B cell (primary cell): ENCODE measurements at regions not wholly inside any gene's neighbourhood (a gene's known extent, or its start where the extent isn't known, plus 50 kb on each side); places are given as distances from the start of the nearest gene placed in this dataset.

Experiments
- ATAC-seq: fragments of 200-7000 bp; cut with Tn5 transposase; one replicate; pipeline ENCODE4 v1.10.0; 2021; ENCODE audit warnings: low read depth, mild to moderate bottlenecking, moderate number of reproducible peaks, moderate library complexity
- CTCF ChIA-PET: fragments of 350-600 bp; sonication (Branson Sonifier 250); formaldehyde crosslinking; loops from one replicate; lab custom pipeline; 2021; ENCODE audit warnings: antibody characterized with exemption, inconsistent platforms; lab: Charles Lee
- POLR2A ChIA-PET: fragments of 350-600 bp; sonication (Branson Sonifier 250); formaldehyde crosslinking; loops from one replicate; lab custom pipeline; 2021; ENCODE audit warnings: antibody characterized with exemption; lab: Charles Lee
- DNase-seq: peaks from one replicate; pipeline ENCODE4 v3.0.0; 2013
- H2AFZ ChIP-seq: 2 replicates; pipeline ENCODE4 v1.6.1; 2012; ENCODE audit warnings: mild to moderate bottlenecking, low read depth, low read length; ENCODE audit not compliant: insufficient read depth, poor library complexity, severe bottlenecking
- H3K27ac ChIP-seq, 2 donors: 1 replicate in 1 of 2; 2 replicates in 1 of 2; pipeline ENCODE4 v1.5.1; 2012 to 2013; ENCODE audit warnings: low read length in 2 of 2, mild to moderate bottlenecking in 2 of 2, moderate library complexity in 1 of 2
- H3K27me3 ChIP-seq, 4 experiments: fragments of 200-600 bp in 1 of 4; sonication (generic) in 1 of 4; replicated peaks in 1 of 4; 1 replicate in 2 of 4; 2 replicates in 2 of 4; pipeline versions ENCODE4 v1.6.1 to v1.7.0; 2013 to 2016; ENCODE audit warnings: low read length in 3 of 4, mild to moderate bottlenecking in 2 of 4, mixed read lengths in 1 of 4, moderate library complexity in 1 of 4; ENCODE audit not compliant: insufficient read depth in 4 of 4, control insufficient read depth in 3 of 4; ENCODE audit errors: control extremely low read depth in 1 of 4
- H3K36me3 ChIP-seq, 2 experiments: replicated peaks in 1 of 2; 1 replicate in 1 of 2; 2 replicates in 1 of 2; pipeline versions ENCODE4 v1.6.1 to v1.7.1; 2013; ENCODE audit warnings: low read length in 1 of 2; ENCODE audit not compliant: insufficient read depth in 2 of 2, control insufficient read depth in 1 of 2; ENCODE audit errors: control extremely low read depth in 1 of 2, extremely low read depth in 1 of 2
- H3K4me1 ChIP-seq, 2 donors: fragments of 200-600 bp in 1 of 2; sonication (generic) in 1 of 2; 1 replicate in 1 of 2; 2 replicates in 1 of 2; pipeline versions ENCODE4 v1.5.1 to v1.6.1; 2013 to 2017; ENCODE audit warnings: low read length in 2 of 2; ENCODE audit not compliant: control insufficient read depth in 2 of 2, insufficient read depth in 2 of 2
- H3K4me2 ChIP-seq: replicated peaks from 2 replicates; pipeline ENCODE3; 2012; ENCODE audit warnings: mild to moderate bottlenecking, low read depth, low read length; ENCODE audit not compliant: poor library complexity, severe bottlenecking
- H3K4me3 ChIP-seq, 5 experiments: fragments of 200-600 bp in 1 of 5; sonication (generic) in 1 of 5; 1 replicate in 3 of 5; 2 replicates in 2 of 5; pipeline versions ENCODE4 v1.5.1 to v1.7.0; 2011 to 2016; ENCODE audit warnings: low read length in 4 of 5, mild to moderate bottlenecking in 4 of 5, low read depth in 2 of 5, control low read depth in 1 of 5, moderate library complexity in 1 of 5; ENCODE audit not compliant: insufficient read depth in 1 of 5; ENCODE audit errors: control extremely low read depth in 1 of 5, extremely low read depth in 1 of 5
- H3K79me2 ChIP-seq: fragments of 200-600 bp; sonication (generic); one replicate; pipeline ENCODE4 v1.6.0; 2016; ENCODE audit warnings: low read length; ENCODE audit not compliant: control insufficient read depth, insufficient read depth
- H3K9ac ChIP-seq: fragments of 200-600 bp; sonication (generic); 2 replicates; pipeline ENCODE4 v1.6.1; 2017; ENCODE audit warnings: mild to moderate bottlenecking, low read length, moderate library complexity
- H3K9me3 ChIP-seq, 3 donors: one replicate each; pipeline versions ENCODE4 v1.6.1 to v1.7.1; 2013; ENCODE audit warnings: low read length in 2 of 3; ENCODE audit not compliant: control insufficient read depth in 2 of 3, insufficient read depth in 1 of 3; ENCODE audit errors: control extremely low read depth in 1 of 3
- H4K20me1 ChIP-seq: 2 replicates; pipeline ENCODE4 v1.6.0; 2012; ENCODE audit warnings: mild to moderate bottlenecking, low read length; ENCODE audit not compliant: insufficient read depth, control insufficient read depth, poor library complexity, severe bottlenecking
- H3K27ac Mint-ChIP-seq: one replicate; pipeline ENCODE4 v1.8.0; 2021; ENCODE audit warnings: mixed read lengths
- H3K27me3 Mint-ChIP-seq: one replicate; pipeline ENCODE4 v1.8.0; 2021; ENCODE audit warnings: mixed read lengths
- H3K4me1 Mint-ChIP-seq: one replicate; pipeline ENCODE4 v1.8.0; 2021; ENCODE audit warnings: mixed read lengths
- H3K4me3 Mint-ChIP-seq: one replicate; pipeline ENCODE4 v1.8.0; 2021; ENCODE audit warnings: mixed read lengths
- H3K9me3 Mint-ChIP-seq: one replicate; pipeline ENCODE4 v1.8.0; 2022; ENCODE audit warnings: mixed read lengths; ENCODE audit not compliant: insufficient read depth
- EZH2 ChIP-seq: IDR thresholded peaks from 2 replicates; pipeline ENCODE4 v1.6.1; 2012; ENCODE audit warnings: borderline replicate concordance, low read depth, mild to moderate bottlenecking, moderate library complexity, low read length; ENCODE audit not compliant: insufficient read depth, poor library complexity, severe bottlenecking
- WGBS: methylation state at CpG from one replicate; pipeline ENCODE4 v1.1.5; 2013; ENCODE audit warnings: missing lambda C conversion rate; ENCODE audit not compliant: insufficient coverage; 5-methylcytosine and 5-hydroxymethylcytosine counted together
- intact Hi-C: fragments of 100-400 bp; cut with micrococcal nuclease; formaldehyde crosslinking; loops from one replicate; pipeline ENCODE4 v1.10.0; 2022
- TF ChIP-seq, protein P1 (sequence below): fragments of 200-600 bp; IDR thresholded peaks from one replicate; pipeline ENCODE4 v1.8.0; 2022; ENCODE audit warnings: antibody characterized with exemption, mild to moderate bottlenecking

DNA sequence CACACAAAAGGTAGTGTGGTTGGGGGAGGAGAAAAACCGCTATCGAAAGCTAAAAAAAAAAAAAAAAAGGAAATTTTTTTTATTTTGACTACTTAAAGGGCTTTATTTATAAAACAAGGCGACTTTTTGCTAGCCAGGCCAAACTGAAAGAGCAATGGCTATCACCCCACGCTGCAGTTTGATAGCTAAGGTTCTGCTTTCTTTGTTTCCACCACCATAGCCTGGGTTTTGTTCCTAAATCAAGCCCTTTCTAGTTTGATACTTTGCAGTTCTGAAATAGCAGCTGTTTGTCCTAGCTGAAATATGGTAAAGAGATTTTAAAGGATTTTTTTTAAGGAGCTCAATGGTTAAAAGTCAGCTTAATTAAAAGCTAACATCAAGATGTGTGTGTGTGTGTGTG, 67.4 kb upstream of the ABCA12 start:
- DNase-seq (no peak), ATAC-seq (no peak)
- ChIA-PET CTCF (no interaction called here), POLR2A (no interaction called here)
- Mint-ChIP-seq H3K27ac (no peak overlapping the region), H3K4me1 (no peaks in the 10 kb centered on the region), H3K27me3 (no peaks in the 10 kb centered on the region), H3K4me3 (no peak overlapping the region), H3K9me3 (peaks cover 3% of the 10 kb centered on the region)
- Histone ChIP-seq H3K9ac (no peak overlapping the region), H3K4me2 (no peak overlapping the region), H3K79me2 (no peaks in the 10 kb centered on the region), H3K9me3 (peaks cover 0 to 17% (median 0%) of the 10 kb centered on the region in 3 donors), H3K36me3 (no peaks in the 10 kb centered on the region), H3K4me3 (no peak overlapping the region), H3K27me3 (no peaks in the 10 kb centered on the region), H2AFZ (no peak overlapping the region), H3K4me1 (no peaks in the 10 kb centered on the region), H4K20me1 (no peaks in the 10 kb centered on the region), H3K27ac (no peak overlapping the region)
- TF ChIP-seq EZH2 = no peak
- TF ChIP-seq, protein P1, sequence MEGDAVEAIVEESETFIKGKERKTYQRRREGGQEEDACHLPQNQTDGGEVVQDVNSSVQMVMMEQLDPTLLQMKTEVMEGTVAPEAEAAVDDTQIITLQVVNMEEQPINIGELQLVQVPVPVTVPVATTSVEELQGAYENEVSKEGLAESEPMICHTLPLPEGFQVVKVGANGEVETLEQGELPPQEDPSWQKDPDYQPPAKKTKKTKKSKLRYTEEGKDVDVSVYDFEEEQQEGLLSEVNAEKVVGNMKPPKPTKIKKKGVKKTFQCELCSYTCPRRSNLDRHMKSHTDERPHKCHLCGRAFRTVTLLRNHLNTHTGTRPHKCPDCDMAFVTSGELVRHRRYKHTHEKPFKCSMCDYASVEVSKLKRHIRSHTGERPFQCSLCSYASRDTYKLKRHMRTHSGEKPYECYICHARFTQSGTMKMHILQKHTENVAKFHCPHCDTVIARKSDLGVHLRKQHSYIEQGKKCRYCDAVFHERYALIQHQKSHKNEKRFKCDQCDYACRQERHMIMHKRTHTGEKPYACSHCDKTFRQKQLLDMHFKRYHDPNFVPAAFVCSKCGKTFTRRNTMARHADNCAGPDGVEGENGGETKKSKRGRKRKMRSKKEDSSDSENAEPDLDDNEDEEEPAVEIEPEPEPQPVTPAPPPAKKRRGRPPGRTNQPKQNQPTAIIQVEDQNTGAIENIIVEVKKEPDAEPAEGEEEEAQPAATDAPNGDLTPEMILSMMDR = no peak
- intact Hi-C loops = no loop called here
- 80% methylated on average over 1 of the region's 4 CpGs for WGBS

DNA sequence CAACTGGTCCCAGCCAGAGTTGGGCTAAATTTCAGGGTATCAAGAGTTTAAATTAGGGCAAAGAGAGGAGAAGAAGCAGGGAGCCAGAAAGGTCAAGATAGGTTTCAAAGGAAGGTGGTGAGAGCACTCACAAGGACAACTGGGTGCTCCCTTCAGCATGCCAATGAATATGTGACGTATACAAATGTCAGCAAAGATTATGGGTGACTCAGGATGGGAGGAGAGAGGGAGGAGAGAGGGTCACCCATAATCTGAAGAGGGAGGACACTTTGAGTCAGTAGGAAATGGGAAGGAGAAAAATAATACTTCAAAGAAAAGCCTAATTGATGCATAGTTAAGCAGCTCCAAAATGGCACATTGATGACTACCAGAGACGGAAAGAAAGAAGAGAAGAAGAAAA, 53.1 kb upstream of the ABCA12 start:
- Histone ChIP-seq H3K79me2 (no peaks in the 10 kb centered on the region), H3K27me3 (no peaks in the 10 kb centered on the region), H3K27ac (no peak overlapping the region), H3K4me1 (no peaks in the 10 kb centered on the region), H4K20me1 (no peaks in the 10 kb centered on the region), H3K36me3 (no peaks in the 10 kb centered on the region), H3K4me2 (no peak overlapping the region), H3K4me3 (no peak overlapping the region), H3K9ac (no peak overlapping the region), H2AFZ (no peak overlapping the region), H3K9me3 (no peaks in the 10 kb centered on the region)
- ATAC-seq (no peak), DNase-seq (no peak)
- Mint-ChIP-seq H3K4me3 (no peak overlapping the region), H3K4me1 (no peaks in the 10 kb centered on the region), H3K27me3 (no peaks in the 10 kb centered on the region), H3K27ac (no peak overlapping the region), H3K9me3 (no peaks in the 10 kb centered on the region)
- ChIA-PET CTCF (no interaction called here), POLR2A (no interaction called here)
- intact Hi-C loops = no loop called here
- no peak for TF ChIP-seq EZH2
- TF ChIP-seq, protein P1 = no peak
- 60% methylated on average over 1 of the region's 2 CpGs for WGBS
